ENCODE measurements at regions not wholly inside any gene's neighbourhood (a gene's known extent, or its start where the extent isn't known, plus 50 kb on each side); places are given as distances from the start of the nearest gene placed in this dataset.

DNA sequence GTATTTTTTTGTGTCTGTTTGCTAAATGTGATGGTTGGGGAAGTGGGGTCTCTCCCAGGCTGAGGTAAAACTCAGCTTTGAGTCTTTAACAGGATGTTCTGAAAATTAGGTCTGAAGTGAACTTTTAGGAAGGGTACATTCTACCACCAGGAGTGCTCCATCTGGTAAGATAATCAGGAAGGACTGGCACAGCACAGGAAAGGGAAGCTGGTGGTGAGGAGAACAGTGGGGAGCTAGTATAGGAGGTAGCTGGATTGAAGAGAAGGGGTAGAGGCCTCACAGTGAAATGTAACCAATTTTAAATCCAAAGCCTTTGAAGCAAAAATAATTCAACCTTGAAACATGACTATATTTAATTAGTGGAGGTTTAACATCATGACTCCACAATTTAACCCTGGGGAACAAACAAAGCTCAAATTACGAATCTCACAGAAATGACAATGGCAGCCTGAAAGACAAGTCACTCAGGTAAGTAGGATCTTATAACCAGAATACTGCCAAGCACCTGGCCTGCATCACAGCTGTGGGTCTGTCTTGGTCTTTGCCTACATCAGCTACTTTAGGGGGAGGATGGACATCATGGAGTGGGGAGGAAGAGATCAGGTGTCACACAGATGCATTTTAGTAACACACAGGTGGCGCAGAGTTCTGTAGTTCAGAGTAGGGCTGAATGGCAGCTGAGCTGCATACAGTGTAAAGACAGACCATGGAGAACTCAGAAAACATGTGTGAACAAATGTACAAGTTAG lies 445.3 kb downstream of the DMRT2 start:
- TF ChIP-seq, protein P1, sequence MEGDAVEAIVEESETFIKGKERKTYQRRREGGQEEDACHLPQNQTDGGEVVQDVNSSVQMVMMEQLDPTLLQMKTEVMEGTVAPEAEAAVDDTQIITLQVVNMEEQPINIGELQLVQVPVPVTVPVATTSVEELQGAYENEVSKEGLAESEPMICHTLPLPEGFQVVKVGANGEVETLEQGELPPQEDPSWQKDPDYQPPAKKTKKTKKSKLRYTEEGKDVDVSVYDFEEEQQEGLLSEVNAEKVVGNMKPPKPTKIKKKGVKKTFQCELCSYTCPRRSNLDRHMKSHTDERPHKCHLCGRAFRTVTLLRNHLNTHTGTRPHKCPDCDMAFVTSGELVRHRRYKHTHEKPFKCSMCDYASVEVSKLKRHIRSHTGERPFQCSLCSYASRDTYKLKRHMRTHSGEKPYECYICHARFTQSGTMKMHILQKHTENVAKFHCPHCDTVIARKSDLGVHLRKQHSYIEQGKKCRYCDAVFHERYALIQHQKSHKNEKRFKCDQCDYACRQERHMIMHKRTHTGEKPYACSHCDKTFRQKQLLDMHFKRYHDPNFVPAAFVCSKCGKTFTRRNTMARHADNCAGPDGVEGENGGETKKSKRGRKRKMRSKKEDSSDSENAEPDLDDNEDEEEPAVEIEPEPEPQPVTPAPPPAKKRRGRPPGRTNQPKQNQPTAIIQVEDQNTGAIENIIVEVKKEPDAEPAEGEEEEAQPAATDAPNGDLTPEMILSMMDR (IDR thresholded peaks at IDR 0.05; ENCODE audit: poor library complexity): no peak
- no peak for TF ChIP-seq EZH2 (IDR thresholded peaks at IDR 0.05; ENCODE audit: borderline replicate concordance)

Data from hepatocyte (in vitro differentiated cells).